Endothelial cell (in vitro differentiated cells): ENCODE measurements at regions not wholly inside any gene's neighbourhood (a gene's known extent, or its start where the extent isn't known, plus 50 kb on each side); places are given as distances from the start of the nearest gene placed in this dataset.

Experiments used
- DNase-seq: peaks from one replicate; pipeline ENCODE4 v3.0.0; 2021; ENCODE audit warnings: low spot score
- H3K27ac Mint-ChIP-seq: one replicate; pipeline ENCODE4 v1.8.0; 2021; ENCODE audit warnings: mixed read lengths, inconsistent platforms; ENCODE audit not compliant: unreplicated experiment
- H3K27me3 Mint-ChIP-seq: one replicate; pipeline ENCODE4 v1.8.0; 2021; ENCODE audit warnings: mild to moderate bottlenecking, moderate library complexity, mixed read lengths, inconsistent platforms; ENCODE audit not compliant: unreplicated experiment
- H3K36me3 Mint-ChIP-seq: one replicate; pipeline ENCODE4 v1.8.0; 2021; ENCODE audit warnings: mild to moderate bottlenecking, low read depth, mixed read lengths, inconsistent platforms; ENCODE audit not compliant: unreplicated experiment
- H3K4me1 Mint-ChIP-seq: one replicate; pipeline ENCODE4 v1.8.0; 2021; ENCODE audit warnings: mild to moderate bottlenecking, mixed read lengths, inconsistent platforms; ENCODE audit not compliant: unreplicated experiment
- H3K4me3 Mint-ChIP-seq: one replicate; pipeline ENCODE4 v1.8.0; 2021; ENCODE audit warnings: mild to moderate bottlenecking, mixed read lengths, inconsistent platforms; ENCODE audit not compliant: unreplicated experiment
- H3K9me3 Mint-ChIP-seq: one replicate; pipeline ENCODE4 v1.8.0; 2021; ENCODE audit warnings: mixed read lengths, inconsistent platforms; ENCODE audit not compliant: unreplicated experiment
- CTCF ChIP-seq: fragments of 200-600 bp; sonication (generic); IDR thresholded peaks from one replicate; pipeline ENCODE4 v1.5.0; 2021; ENCODE audit warnings: antibody characterized with exemption; ENCODE audit not compliant: unreplicated experiment

- Mint-ChIP-seq H3K4me3 (no peak overlapping the region), H3K36me3 (no peaks in the 10 kb centered on the region), H3K4me1 (no peaks in the 10 kb centered on the region), H3K9me3 (no peaks in the 10 kb centered on the region), H3K27me3 (no peaks in the 10 kb centered on the region), H3K27ac (no peak overlapping the region)
- no peak for DNase-seq
- no peak for TF ChIP-seq CTCF
These were observed 1093.4 kb downstream of the ADGRL3 start for GRCh38 chr4:62293551-62293950.

- DNase-seq, result no peak
- Mint-ChIP-seq H3K36me3 (no peaks in the 10 kb centered on the region), H3K9me3 (no peaks in the 10 kb centered on the region), H3K4me3 (no peak overlapping the region), H3K27me3 (no peaks in the 10 kb centered on the region), H3K27ac (no peak overlapping the region), H3K4me1 (no peaks in the 10 kb centered on the region)
- TF ChIP-seq CTCF, result no peak
These were observed 1092.8 kb downstream of the ADGRL3 start for GRCh38 chr4:62292911-62293310.

GRCh38 chr4:62288808-62289541 is 1088.8 kb downstream of the ADGRL3 start:
- Mint-ChIP-seq H3K27me3 (no peaks in the 10 kb centered on the region), H3K4me3 (no peak overlapping the region), H3K27ac (no peak overlapping the region), H3K9me3 (no peaks in the 10 kb centered on the region), H3K36me3 (no peaks in the 10 kb centered on the region), H3K4me1 (no peaks in the 10 kb centered on the region)
- TF ChIP-seq CTCF, result no peak
- no peak for DNase-seq

GRCh38 chr4:62285026-62285425 is 1084.9 kb downstream of the ADGRL3 start:
- H3K36me3 Mint-ChIP-seq, result no peaks in the 10 kb centered on the region

More at GRCh38 chr4:62285026-62285425, 1084.9 kb downstream of the ADGRL3 start:
- H3K27ac Mint-ChIP-seq, result no peak overlapping the region
- H3K27me3 Mint-ChIP-seq, result no peaks in the 10 kb centered on the region
- H3K9me3 Mint-ChIP-seq, result no peaks in the 10 kb centered on the region
- H3K4me1 Mint-ChIP-seq, result no peaks in the 10 kb centered on the region
- DNase-seq, result no peak
- H3K4me3 Mint-ChIP-seq, result no peak overlapping the region
- TF ChIP-seq CTCF, result no peak
